Thoracic aorta (tissue), 2 donors: ENCODE measurements at regions not wholly inside any gene's neighbourhood (a gene's known extent, or its start where the extent isn't known, plus 50 kb on each side); places are given as distances from the start of the nearest gene placed in this dataset.

ENCODE experiments used
- ATAC-seq: fragments of 150-250 bp; one replicate; pipeline ENCODE4 v1.8.0; 2017; ENCODE audit warnings: low read depth; ENCODE audit not compliant: insufficient number of reproducible peaks, low FRiP score
- DNase-seq: peaks from one replicate; pipeline ENCODE4 v3.0.0-alpha.2; 2020; ENCODE audit warnings: low spot score
- H3K27ac ChIP-seq, 2 donors: fragments of 200-600 bp; sonication (generic); 1 replicate in 1 of 2; 2 replicates in 1 of 2; pipeline ENCODE4 v1.5.1; 2016; ENCODE audit warnings: mild to moderate bottlenecking in 2 of 2, moderate library complexity in 2 of 2
- H3K27me3 ChIP-seq: fragments of 200-600 bp; sonication (generic); replicated peaks from 2 replicates; pipeline ENCODE4 v1.6.0; 2016; ENCODE audit warnings: mild to moderate bottlenecking; ENCODE audit not compliant: insufficient read depth
- H3K36me3 ChIP-seq: fragments of 200-600 bp; sonication (generic); one replicate; pipeline ENCODE4 v1.5.1; 2016
- H3K4me1 ChIP-seq, 2 donors: fragments of 200-600 bp; sonication (generic); 1 replicate in 1 of 2; 2 replicates in 1 of 2; pipeline versions ENCODE4 v1.5.1 to v1.6.0; 2016; ENCODE audit warnings: low read depth in 2 of 2, mild to moderate bottlenecking in 1 of 2; ENCODE audit not compliant: control insufficient read depth in 1 of 2
- H3K4me3 ChIP-seq: fragments of 200-600 bp; sonication (generic); 2 replicates; pipeline ENCODE4 v1.5.1; 2016; ENCODE audit warnings: mild to moderate bottlenecking
- H3K9me3 ChIP-seq: fragments of 200-600 bp; sonication (generic); 2 replicates; pipeline ENCODE4 v1.5.1; 2016
- CTCF ChIP-seq: fragments of 200-600 bp; sonication (generic); IDR thresholded peaks from one replicate; pipeline ENCODE4 v1.5.1; 2019; ENCODE audit warnings: antibody characterized with exemption

- TF ChIP-seq CTCF, result no peak
- DNase-seq (no peak), ATAC-seq (no peak)
Measured at GRCh38 chr10:60488111-60488669, 98.5 kb upstream of the ANK3 start.

GRCh38 chr10:60487543-60487942 is 97.9 kb upstream of the ANK3 start:
- Histone ChIP-seq H3K36me3 (no peaks in the 10 kb centered on the region), H3K27me3 (no peaks in the 10 kb centered on the region), H3K9me3 (no peaks in the 10 kb centered on the region), H3K4me1 (peaks cover 0 to 9% of the 10 kb centered on the region in 2 donors), H3K27ac (no peak overlapping the region), H3K4me3 (no peak overlapping the region)
- DNase-seq (no peak), ATAC-seq (no peak)
- TF ChIP-seq CTCF, result no peak

More at GRCh38 chr10:60488111-60488669, 98.5 kb upstream of the ANK3 start:
- Histone ChIP-seq H3K4me1 (peaks cover 0 to 9% of the 10 kb centered on the region in 2 donors), H3K4me3 (no peak overlapping the region), H3K9me3 (no peaks in the 10 kb centered on the region), H3K27ac (no peak overlapping the region), H3K36me3 (no peaks in the 10 kb centered on the region), H3K27me3 (no peaks in the 10 kb centered on the region)

GRCh38 chr10:60485025-60485424 is 95.3 kb upstream of the ANK3 start:
- no peak for TF ChIP-seq CTCF
- Histone ChIP-seq H3K9me3 (no peaks in the 10 kb centered on the region), H3K36me3 (no peaks in the 10 kb centered on the region), H3K4me3 (no peak overlapping the region), H3K27ac (no peak overlapping the region), H3K4me1 (peaks cover 6 to 19% of the 10 kb centered on the region in 2 donors), H3K27me3 (no peaks in the 10 kb centered on the region)
- DNase-seq (no peak), ATAC-seq (no peak)

- DNase-seq (peak; percentile 2), ATAC-seq (peak; percentile 79)
- Histone ChIP-seq H3K27me3 (no peaks in the 10 kb centered on the region), H3K27ac (no peak overlapping the region), H3K4me1 (peaks cover 6 to 15% of the 10 kb centered on the region in 2 donors), H3K9me3 (no peaks in the 10 kb centered on the region), H3K36me3 (no peaks in the 10 kb centered on the region), H3K4me3 (peak overlapping the region; percentile 38)
- no peak for TF ChIP-seq CTCF
Measured at GRCh38 chr10:60480865-60481563, 91.3 kb upstream of the ANK3 start.

GRCh38 chr10:60479305-60480020 is 89.8 kb upstream of the ANK3 start:
- DNase-seq, result no peak
- TF ChIP-seq CTCF, result no peak
- Histone ChIP-seq H3K27ac (no peak overlapping the region), H3K4me1 (peaks cover 6 to 15% of the 10 kb centered on the region in 2 donors), H3K36me3 (no peaks in the 10 kb centered on the region), H3K9me3 (no peaks in the 10 kb centered on the region), H3K27me3 (no peaks in the 10 kb centered on the region), H3K4me3 (no peak overlapping the region)
- ATAC-seq, result no peak
